GM21825 (cell line): ENCODE measurements at regions not wholly inside any gene's neighbourhood (a gene's known extent, or its start where the extent isn't known, plus 50 kb on each side); places are given as distances from the start of the nearest gene placed in this dataset.
"Not testable (repeated sequence)": the region's sequence is repeated elsewhere in the genome, so short reads cannot be mapped to it uniquely, and the experiment has no call there.

Experiments used
- ATAC-seq: cut with Tn5 transposase; IDR thresholded peaks from one replicate; pipeline ENCODE4 v1.9.1; 2021; ENCODE audit warnings: mild to moderate bottlenecking, moderate library complexity; ENCODE audit not compliant: unreplicated experiment

DNA sequence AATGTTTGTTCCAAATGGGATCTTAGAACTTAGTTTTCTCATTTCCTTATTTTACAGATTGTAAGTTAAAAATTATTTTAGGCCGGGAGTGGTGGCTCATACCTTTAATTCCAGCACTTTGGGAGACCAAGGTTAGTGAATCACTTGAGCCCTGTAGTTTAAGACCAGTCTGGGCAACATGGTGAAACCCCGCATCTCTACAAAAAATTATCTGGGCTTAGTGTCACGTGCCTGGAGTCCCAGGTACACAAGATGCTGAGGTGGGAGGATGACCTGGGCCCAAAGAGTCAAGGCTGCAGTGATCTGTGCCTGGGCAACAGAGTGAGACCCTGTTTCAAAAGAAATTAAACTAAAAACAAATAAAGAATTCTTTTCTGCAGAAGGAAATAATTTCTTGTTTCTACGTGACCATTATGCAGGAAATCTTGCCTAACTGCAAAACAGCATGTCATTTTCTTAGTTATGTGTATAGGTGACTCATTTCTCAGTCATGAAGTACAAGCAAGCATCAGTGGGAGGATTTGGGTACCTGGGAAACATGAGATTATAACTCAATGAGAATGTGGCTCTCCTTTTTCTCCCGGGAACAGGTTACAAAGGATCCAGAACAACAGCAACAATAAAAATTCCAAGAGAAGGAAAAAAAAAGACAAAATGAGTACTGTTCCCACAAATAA, 375.1 kb upstream of the ST8SIA4 start:
- no peak for ATAC-seq

DNA sequence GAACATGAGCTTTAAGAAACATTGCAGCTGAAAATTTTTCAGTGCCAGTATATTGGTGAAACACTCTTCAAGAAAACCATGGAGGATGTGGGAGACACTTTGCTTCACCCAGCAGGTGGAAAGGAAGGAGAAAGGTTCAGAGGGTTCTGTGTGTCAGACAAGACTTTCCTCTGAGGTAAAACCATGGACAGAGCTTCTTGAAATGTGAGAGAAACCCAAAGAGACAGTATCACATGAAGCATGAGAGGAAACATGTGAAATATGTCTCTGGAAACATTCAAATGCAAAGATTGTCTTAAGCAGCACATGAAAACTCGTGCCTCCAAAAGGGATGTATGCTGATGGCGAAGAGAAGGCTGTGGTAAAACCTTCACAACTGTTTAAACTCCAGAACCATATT, 368.9 kb upstream of the ST8SIA4 start:
- no peak for ATAC-seq

DNA sequence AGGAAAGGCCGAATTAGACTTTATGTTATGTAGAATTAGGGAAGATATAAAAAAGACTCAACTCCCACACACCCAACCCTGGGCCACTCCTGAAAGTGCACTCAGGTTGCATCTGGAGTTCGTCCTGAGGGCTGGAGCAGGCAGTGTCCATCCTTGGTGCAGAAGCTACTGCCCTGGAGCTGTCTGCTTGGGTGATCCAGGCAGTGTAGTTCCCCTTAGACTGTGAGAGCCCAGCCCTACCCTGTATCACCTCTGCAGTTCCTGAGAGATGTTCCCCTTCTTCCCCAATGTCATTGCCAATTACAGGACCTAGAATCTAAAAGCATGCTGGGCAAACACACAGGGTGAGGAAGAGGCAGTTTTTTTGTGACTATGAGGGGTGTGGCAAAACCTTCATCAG, 368.3 kb upstream of the ST8SIA4 start:
- no peak for ATAC-seq

DNA sequence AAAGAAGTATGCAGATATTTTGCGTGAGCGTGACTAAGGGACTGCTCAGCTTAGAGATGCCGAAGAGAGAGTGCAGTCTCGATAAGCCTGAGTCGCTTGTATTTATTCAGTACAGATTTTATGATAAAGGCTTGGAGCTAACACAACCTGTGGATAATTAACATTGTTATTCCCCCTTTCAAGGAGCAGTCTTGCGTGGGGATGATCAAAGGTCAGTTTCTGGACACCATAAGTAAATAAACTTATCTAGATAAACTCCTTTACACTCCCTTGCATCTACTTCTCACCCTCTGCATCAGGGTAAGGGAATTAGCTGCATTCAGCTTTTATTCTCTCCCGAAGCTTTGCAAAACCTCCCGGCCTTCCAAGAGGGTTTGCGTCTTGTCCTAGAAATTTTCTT, 357.8 kb upstream of the ST8SIA4 start:
- ATAC-seq = no peak

DNA sequence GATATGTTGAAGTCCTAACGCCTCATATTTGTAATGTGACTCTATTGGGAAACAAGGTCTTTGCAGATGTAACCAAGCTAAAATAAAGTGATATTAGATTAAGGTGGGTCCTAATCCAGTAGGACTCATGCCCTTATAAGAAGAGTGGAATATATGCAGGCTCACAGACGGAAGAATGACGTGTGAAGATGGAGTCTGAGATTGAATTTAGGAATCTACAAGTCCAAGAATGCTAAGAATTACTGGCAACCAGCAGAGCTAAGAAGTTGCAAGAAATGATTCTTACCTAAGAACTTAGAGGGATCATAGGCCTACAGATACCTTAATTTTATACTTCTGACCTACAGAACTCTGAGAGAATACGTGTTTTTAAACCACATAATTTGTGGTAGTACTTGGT, 350.0 kb upstream of the ST8SIA4 start:
- no peak for ATAC-seq

DNA sequence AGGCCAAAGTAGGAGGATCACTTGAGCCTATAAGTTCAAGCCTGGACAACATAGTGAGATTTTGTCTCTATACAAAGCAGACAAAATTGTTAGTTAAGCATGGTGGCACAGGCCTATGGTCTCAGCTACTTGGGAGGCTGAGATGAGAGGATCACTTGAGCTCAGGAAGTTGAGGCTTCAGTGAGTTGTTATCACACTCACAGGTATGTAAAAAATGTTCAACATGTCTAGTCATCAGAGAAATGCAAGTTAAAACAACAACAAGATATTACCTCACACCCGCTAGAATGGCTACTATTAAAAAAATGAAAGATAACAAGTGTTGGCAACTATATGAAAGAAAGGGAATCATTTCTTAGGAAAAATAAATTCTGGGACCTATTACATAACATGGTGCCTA, 341.5 kb upstream of the ST8SIA4 start:
- ATAC-seq = no peak

DNA sequence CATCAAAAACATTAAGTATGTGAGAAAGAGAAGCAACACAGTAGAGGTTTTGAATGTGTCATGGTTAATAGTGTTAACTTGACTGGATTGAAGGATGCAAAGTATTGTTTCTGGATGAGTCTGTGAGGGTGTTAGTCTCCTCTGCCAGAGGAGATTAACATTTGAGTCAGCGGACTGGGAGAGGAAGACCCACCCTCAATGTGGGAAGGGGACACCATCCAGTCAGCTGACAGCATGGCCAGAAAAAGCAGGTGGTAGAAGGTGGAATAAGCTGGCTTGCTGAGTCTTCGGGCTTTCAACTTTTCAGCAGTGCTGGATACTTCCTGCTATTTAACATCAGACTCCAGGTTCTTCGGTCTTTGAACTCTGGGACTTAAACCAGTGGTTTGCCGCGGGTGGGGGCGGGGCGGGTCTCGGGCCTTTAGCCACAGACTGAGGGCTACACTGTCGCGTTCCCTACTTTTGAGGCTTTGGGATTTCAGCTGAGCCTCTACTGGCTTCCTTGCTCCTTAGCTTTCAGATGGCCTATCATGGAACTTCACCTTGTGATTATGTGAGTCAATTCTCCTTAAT, 309.9 kb upstream of the ST8SIA4 start:
- no peak for ATAC-seq

DNA sequence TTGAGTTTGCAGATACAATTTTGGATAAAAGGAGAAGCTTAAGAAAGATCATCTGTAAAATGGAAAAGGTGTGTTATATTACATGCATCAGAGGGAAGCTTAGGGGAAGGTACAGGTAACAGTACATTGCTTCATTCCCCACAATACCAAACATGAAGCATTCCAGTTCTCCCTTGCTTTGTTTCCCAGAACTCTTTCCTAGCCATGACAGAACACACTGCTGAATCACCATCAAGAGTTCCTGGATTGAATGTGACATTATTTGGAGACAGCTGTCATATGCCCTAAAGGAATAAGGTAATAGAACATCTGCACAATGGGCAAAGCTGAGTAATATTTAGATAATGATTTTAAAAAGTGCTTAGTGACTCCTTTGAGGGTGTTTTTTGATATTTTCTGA, 303.5 kb upstream of the ST8SIA4 start:
- no peak for ATAC-seq

DNA sequence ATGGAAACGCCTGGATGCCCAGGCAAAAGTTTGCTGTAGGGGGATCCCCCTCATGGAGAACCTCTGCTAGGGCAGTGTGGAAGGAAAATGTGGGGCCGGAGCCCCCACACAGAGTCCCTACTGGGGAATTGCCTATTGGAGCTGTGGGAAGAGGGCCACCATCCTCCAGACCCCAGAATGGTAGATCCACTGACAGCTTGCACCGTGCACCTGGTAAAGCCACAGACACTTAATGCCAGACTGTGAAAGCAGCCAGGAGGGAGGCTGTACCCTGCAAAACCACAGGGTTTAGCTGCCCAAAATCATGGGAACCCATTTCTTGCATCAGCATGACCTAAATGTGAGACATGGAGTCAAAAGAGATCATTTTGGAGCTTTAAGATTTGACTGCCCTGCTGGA, 302.0 kb upstream of the ST8SIA4 start:
- not testable (repeated sequence) for ATAC-seq

DNA sequence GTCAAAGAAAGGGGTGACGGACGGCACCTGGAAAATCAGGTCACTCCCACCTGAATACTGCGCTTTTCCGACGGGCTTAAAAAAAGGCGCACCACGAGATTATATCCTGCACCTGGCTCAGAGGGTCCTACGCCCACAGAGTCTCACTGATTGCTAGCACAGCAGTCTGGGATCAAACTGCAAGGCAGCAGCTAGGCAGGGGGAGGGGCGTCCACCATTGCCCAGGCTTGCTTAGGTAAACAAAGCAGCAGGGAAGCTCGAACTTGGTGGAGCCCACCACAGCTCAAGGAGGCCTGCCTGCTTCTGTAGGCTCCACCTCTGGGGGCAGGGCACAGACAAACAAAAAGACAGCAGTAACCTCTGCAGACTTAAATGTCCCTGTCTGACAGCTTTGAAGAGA, 277.3 kb upstream of the ST8SIA4 start:
- ATAC-seq = not testable (repeated sequence)

DNA sequence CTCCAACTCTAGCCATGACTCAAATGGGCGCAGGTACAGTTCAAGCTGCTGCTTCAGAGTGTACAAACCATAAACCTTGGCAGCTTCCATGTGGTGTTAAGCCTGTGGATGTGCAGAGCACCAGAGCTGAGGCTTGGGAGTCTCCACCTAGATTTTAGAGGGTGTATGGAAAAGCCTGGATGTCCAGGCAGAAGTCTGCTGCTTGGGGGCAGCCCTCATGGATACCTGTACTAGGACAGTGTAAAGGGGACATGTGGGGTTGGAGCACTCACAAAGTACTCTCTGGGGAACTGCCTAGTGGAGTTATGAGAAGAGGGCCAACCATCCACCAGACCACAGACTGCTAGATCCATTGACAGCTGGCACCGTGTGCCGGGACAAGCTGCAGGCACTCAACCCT, 273.5 kb upstream of the ST8SIA4 start:
- no peak for ATAC-seq

DNA sequence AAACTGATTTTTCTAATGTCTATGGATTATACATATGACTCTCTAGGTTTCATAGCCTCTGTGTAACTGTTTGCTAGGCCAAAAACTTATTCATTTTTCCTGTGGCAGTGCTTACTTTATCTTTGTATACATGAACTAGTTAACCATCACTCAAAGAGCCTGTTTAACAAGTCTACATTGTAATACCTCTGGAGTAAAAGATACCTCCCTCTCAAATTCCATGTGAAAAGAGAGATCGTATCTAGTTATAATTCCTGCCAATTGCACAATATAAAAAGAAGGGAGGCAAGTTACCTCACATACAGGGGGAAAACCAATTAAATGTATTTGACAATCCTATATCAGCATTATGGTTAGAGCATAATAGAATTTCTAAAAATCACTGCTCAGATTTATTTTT, 271.9 kb upstream of the ST8SIA4 start:
- no peak for ATAC-seq

DNA sequence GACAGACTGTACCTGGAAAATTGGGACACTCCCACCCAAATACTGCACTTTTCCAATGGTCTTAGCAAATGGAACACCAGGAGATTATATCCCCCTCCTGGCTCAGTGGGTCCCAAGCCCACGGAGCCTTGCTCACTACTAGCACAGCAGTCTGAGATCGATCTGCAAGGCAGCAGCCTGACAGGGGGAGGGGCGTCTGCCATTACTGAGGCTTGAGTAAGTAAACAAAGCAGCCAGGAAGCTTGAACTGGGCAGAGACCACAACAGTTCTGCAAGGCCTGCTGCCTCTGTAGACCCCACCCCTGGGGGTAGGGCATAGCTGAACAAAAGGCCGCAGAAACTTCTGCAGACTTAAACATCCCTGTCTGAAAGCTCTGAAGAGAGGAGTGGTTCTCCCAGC, 260.0 kb upstream of the ST8SIA4 start:
- ATAC-seq = no peak

DNA sequence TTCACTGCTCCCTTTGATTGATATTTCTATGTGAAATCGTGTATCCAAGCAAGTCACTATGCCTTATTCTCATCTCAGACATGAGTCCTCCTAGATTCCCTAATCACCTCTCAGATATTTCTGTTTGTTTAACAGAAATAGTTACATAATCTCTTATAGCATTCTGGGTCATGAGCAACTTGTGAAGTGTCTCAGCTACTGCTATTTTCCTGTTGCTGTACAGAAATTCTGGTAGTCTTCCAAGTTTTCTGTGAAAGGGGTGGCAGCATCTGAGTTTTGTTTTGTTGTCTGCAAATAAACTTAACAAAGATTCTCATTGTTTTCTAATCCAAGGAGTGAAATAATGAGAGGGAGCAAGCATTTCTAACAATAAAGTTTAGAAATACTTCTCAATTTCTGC, 256.9 kb upstream of the ST8SIA4 start:
- ATAC-seq = no peak

DNA sequence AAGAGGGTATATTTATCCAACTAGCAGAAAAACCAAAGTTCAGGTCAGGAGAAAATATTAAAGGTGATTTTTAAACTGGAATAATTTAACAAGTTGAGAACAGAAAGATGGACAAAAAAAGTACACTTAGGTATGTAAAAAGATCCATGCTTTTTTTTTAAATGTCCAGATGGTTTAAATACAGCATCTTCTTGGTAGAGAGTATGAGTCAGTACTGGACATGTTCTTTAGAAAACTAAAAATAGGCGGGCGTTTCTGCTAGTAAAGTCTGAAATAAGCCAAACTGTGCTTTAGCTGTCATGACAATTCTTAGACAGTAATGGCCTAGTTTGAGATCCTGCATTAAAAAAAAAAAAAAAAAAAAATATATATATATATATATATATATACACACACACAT, 255.9 kb upstream of the ST8SIA4 start:
- no peak for ATAC-seq

DNA sequence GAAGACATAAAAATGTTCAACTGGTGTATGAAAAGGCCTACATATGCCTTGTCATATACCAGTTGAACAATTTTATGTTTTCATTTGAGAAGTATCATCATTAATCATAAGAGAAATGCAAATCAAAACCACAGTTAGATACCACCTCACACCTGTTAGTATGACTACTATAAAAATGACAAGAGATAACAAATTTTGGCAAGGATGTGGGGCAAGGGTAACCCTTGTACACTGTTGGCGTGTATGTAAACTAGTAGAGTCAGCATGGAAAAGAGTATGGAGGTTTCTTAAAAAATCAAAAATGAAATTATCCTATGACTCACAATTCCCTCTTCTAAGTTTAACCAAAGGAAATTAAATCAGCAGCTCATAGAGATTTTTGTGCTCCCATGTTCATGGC, 250.4 kb upstream of the ST8SIA4 start:
- no peak for ATAC-seq

DNA sequence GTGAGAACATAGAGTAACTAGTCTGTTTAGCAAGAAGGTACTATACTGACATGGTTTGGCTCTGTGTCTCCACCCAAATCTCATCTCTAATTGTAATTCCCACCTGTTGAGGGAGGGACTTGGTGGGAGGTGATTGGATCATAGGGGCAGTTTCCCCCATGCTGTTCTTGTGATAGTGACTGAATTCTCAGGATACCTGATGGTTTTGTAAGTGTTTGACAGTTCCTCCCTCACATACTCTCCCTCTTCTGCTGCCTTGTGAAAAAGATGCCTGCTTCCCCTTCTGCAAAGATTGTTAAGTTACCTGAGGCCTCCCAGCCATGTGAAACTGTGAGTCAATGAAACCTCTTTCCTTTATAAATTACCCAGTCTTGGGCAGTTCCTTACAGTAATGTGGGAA, 240.4 kb upstream of the ST8SIA4 start:
- ATAC-seq = no peak

DNA sequence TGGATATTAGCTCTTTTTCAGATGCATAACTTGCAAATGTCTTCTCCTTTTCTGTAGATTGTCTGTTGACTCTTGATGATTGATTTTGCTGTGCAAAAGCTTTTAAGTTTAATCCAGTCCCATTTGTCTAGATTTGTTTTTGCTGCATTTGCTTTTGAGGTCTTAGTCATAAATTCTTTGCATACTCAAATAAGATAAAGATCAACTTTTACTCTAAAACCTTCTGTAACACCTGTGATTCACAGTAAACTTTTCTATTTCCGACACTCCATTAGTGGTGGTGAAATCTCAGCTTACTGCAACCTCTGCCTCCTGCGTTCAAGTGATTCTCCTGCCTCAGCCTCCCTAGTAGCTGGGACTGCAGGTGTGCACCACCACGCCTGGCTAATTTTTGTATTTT, 239.0 kb upstream of the ST8SIA4 start:
- ATAC-seq = no peak

DNA sequence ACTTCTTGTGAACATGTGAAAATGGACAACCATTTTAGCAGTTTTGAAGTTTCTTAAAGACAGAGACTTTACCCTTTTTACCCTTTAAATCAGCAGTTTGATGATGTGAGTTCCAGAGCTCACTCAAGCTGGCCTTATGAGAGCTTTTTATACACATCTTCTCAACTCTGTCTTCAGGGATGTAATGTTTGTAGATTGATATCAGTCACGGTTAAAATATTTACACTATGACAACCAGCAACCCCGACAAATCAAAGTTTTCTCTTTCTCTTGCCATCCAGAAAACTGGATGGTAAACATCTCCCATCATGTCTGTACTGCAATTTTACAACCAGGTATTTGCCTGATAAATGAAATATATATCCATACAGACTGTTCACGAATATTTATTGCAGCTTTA, 233.4 kb upstream of the ST8SIA4 start:
- ATAC-seq = no peak

DNA sequence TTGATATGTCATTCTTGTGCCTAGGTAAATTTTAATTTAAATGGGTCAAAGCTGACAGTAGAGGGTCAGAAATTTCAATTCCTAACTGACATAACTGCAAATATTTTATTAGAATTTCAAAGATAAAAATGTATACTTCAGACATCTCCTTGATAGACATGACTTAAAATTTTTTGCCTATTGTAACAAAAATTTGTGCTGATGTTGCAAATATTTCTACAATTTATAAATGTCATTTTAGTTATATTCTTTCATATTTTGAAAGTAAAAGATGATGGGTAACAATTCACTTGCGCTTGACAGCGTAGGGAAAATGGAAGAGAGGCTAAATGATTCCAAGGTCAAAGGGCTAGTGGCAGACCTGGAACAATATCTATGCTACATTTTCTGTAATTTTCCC, 220.3 kb upstream of the ST8SIA4 start:
- no peak for ATAC-seq

DNA sequence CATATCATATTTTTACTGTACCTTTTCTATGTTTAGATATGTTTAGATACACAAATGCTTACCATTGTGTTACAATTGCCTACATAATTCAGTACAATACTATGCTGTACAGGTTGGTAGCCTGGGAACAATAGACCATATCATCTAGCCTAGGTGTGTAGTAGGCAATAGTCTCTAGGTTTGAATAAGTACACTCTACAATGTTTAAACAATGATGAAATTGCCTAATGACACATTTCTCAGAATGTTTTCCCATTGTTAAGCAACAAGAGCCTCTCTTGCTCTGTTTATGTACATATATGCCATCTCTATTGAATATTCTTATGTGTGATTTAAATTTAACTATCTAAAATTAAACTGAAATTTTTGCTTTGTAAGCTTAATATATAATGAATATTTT, 209.6 kb upstream of the ST8SIA4 start:
- ATAC-seq = no peak

DNA sequence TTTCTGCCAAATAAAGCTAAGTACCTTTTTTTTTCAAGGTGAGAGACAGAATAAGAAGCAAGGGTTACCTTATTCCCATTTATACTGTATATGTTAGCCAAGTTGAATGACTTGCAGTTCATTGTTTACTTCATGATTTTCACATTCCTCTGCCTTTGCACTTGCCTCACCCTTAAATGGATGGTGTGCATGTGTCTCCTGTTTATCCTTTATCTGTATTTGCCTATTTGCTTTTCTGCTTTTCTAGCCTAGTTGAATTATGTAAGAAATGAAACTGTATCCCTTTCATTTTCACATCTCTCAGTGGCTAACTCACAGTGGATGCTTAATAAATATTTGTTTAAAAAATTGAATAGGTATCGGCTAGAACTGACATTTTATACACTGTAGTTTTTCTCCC, 200.8 kb upstream of the ST8SIA4 start:
- ATAC-seq = no peak

DNA sequence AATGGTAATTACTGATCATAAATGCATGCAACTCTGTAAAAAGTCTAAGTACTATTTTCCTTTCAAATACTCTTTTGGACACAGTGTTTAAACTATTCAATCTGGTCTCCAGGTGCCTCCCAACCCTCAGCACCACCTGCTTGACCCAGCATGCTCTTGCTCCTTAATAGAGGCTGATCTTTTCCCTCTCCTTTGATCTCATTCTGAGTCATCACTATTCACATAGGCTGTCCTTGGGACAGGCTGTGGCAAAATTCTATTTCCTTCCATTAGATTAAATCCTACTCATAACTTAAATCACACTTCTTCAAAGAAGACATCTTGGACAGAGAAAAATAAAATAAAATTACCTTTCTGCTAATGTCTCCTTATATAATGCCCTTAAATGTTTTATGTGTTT, 199.4 kb upstream of the ST8SIA4 start:
- ATAC-seq = no peak
